Panc1 (cell line): ENCODE measurements at regions not wholly inside any gene's neighbourhood (a gene's known extent, or its start where the extent isn't known, plus 50 kb on each side); places are given as distances from the start of the nearest gene placed in this dataset.

ENCODE experiments used
- ATAC-seq: fragments of 200-7000 bp; cut with Tn5 transposase; 2 replicates; pipeline ENCODE4 v1.9.1; 2020; ENCODE audit warnings: mild to moderate bottlenecking, moderate library complexity
- BruUV-seq: library from RNA; stranded (reverse); fragments of 400-500 nt; replicated peaks from 2 replicates; lab custom pipeline; 2021; lab: Mats Ljungman, UMichigan
- CTCF ChIA-PET: fragments of 300-600 bp; sonication (Branson Sonifier 250); formaldehyde crosslinking; loops from one replicate; lab custom pipeline; 2022; ENCODE audit warnings: antibody characterized with exemption; lab: Charles Lee
- POLR2A ChIA-PET: fragments of 300-600 bp; sonication (Branson Sonifier 250); formaldehyde crosslinking; loops from one replicate; lab custom pipeline; 2022; ENCODE audit warnings: antibody characterized with exemption; lab: Charles Lee
- DNase-seq: peaks from one replicate; pipeline ENCODE4 v3.0.0-alpha.2; 2010; ENCODE audit warnings: low read depth, low spot score
- H3K27ac ChIP-seq: 2 replicates; pipeline ENCODE4 v1.5.1; 2011; ENCODE audit warnings: mild to moderate bottlenecking, low read length, inconsistent platforms
- H3K27me3 ChIP-seq: fragments of 200-500 bp; sonication (Bioruptor generic); 2 replicates; pipeline ENCODE4 v1.6.0; 2014; ENCODE audit warnings: low read length, inconsistent platforms; ENCODE audit not compliant: control insufficient read depth, insufficient read depth
- H3K36me3 ChIP-seq: fragments of 200-500 bp; sonication (Bioruptor generic); 2 replicates; pipeline ENCODE4 v1.5.1; 2014; ENCODE audit warnings: inconsistent platforms, mild to moderate bottlenecking, low read length, moderate library complexity; ENCODE audit not compliant: control insufficient read depth, insufficient read depth
- H3K4me1 ChIP-seq: 2 replicates; pipeline ENCODE4 v1.5.1; 2011; ENCODE audit warnings: inconsistent platforms, mild to moderate bottlenecking, low read length, moderate library complexity; ENCODE audit not compliant: control insufficient read depth, insufficient read depth
- H3K4me3 ChIP-seq, 2 experiments: 2 replicates each; pipeline ENCODE4 v1.5.1; 2011 to 2012; ENCODE audit warnings: low read depth in 2 of 2, low read length in 2 of 2, mild to moderate bottlenecking in 2 of 2, inconsistent platforms in 1 of 2, moderate library complexity in 1 of 2
- H3K9me3 ChIP-seq: fragments of 200-500 bp; sonication (Bioruptor generic); 2 replicates; pipeline ENCODE4 v1.5.1; 2014; ENCODE audit warnings: low read depth, mild to moderate bottlenecking, inconsistent platforms, low read length, moderate library complexity; ENCODE audit not compliant: control insufficient read depth, insufficient read depth
- CTCF ChIP-seq: fragments of 450-650 bp; IDR thresholded peaks from 2 replicates; pipeline ENCODE4 v1.5.1; 2017; ENCODE audit warnings: mild to moderate bottlenecking
- POLR2AphosphoS5 ChIP-seq: IDR thresholded peaks from 2 replicates; pipeline ENCODE4 v1.6.1; 2012; ENCODE audit warnings: mild to moderate bottlenecking, low read depth, low read length, moderate library complexity
- REST ChIP-seq, 2 experiments: IDR thresholded peaks; 2 replicates each; pipeline ENCODE4 v1.6.1; 2011 to 2012; ENCODE audit warnings: low read depth in 2 of 2, control low read depth in 1 of 2, low read length in 1 of 2, mild to moderate bottlenecking in 1 of 2, moderate library complexity in 1 of 2; ENCODE audit not compliant: insufficient read depth in 1 of 2
- SIN3A ChIP-seq: IDR thresholded peaks from 2 replicates; pipeline ENCODE4 v1.6.1; 2012; ENCODE audit warnings: low read depth, mild to moderate bottlenecking, low read length, moderate library complexity, borderline replicate concordance; ENCODE audit not compliant: insufficient read depth
- TCF7L2 ChIP-seq: IDR thresholded peaks from 2 replicates; pipeline ENCODE4 v1.6.1; 2011; ENCODE audit warnings: mild to moderate bottlenecking, low read depth, low read length, inconsistent platforms
- in situ Hi-C: cut with HindIII; loops from 2 replicates; pipeline ENCODE4 v1.10.0; 2016; ENCODE audit warnings: low sequenced_read_pairs, low pct_unique_long_range_greater_than_20kb
- intact Hi-C: fragments of 100-400 bp; cut with micrococcal nuclease; formaldehyde crosslinking; loops from one replicate; pipeline ENCODE4 v1.10.0; 2022; ENCODE audit not compliant: unreplicated experiment

GRCh38 chr13:39926345-39926744 is 270.9 kb downstream of the COG6 start:
- no peak overlapping the region for H3K4me3 ChIP-seq
- intact Hi-C loops, result no loop called here
- no peak for TF ChIP-seq SIN3A
- TF ChIP-seq REST (IDR thresholded peaks at IDR 0.05; ENCODE audit: insufficient read depth in 1 of 2, low read depth in 2 of 2, low read length in 1 of 2), result no peak
- no peak for TF ChIP-seq CTCF
- TF ChIP-seq TCF7L2, result no peak
- no peak for TF ChIP-seq POLR2AphosphoS5
- no peaks in the 10 kb centered on the region for H3K36me3 ChIP-seq
- H3K9me3 ChIP-seq, result peaks cover 7% of the 10 kb centered on the region; the same call in 1 of the 2 replicates
- in situ Hi-C loops, result no loop called here
- H3K4me1 ChIP-seq, result no peaks in the 10 kb centered on the region
- CTCF ChIA-PET, result no interaction called here
- DNase-seq, result no peak
- no TSS peak for BruUV-seq
- no peak for ATAC-seq
- H3K27ac ChIP-seq, result no peak overlapping the region
- no peaks in the 10 kb centered on the region for H3K27me3 ChIP-seq
- POLR2A ChIA-PET, result no interaction called here

- in situ Hi-C loops (no loop called here), intact Hi-C loops (no loop called here)
- H3K4me1 ChIP-seq, result no peaks in the 10 kb centered on the region
- H3K9me3 ChIP-seq, result peaks cover 4% of the 10 kb centered on the region; the same call in 1 of the 2 replicates
- no peaks in the 10 kb centered on the region for H3K27me3 ChIP-seq
- no peak overlapping the region for H3K4me3 ChIP-seq
- DNase-seq (no peak), ATAC-seq (no peak)
- no peaks in the 10 kb centered on the region for H3K36me3 ChIP-seq
- no peak for TF ChIP-seq CTCF
- no peak for TF ChIP-seq REST (IDR thresholded peaks at IDR 0.05; ENCODE audit: insufficient read depth in 1 of 2, low read depth in 2 of 2, low read length in 1 of 2)
- TF ChIP-seq TCF7L2, result no peak
- TF ChIP-seq SIN3A, result no peak
- TF ChIP-seq POLR2AphosphoS5, result no peak
- no TSS peak for BruUV-seq
- POLR2A ChIA-PET, result no interaction called here
- CTCF ChIA-PET, result no interaction called here
- H3K27ac ChIP-seq, result no peak overlapping the region
Measured at GRCh38 chr13:39928261-39928660, 272.8 kb downstream of the COG6 start.
